Lower leg skin (tissue), 4 donors: ENCODE measurements at regions not wholly inside any gene's neighbourhood (a gene's known extent, or its start where the extent isn't known, plus 50 kb on each side); places are given as distances from the start of the nearest gene placed in this dataset.
"Not testable (repeated sequence)": the region's sequence is repeated elsewhere in the genome, so short reads cannot be mapped to it uniquely, and the experiment has no call there.

Experiments
- DNase-seq, 2 donors: peaks; one replicate each; pipeline ENCODE4 v3.0.0-alpha.2; 2019; ENCODE audit warnings: low spot score in 2 of 2
- H3K4me3 ChIP-seq: fragments of 200-600 bp; sonication (generic); 2 replicates; pipeline ENCODE4 v1.5.1; 2017; ENCODE audit warnings: mild to moderate bottlenecking, low read depth; ENCODE audit not compliant: poor library complexity, severe bottlenecking
- CTCF ChIP-seq, 3 donors: fragments of 450-650 bp; IDR thresholded peaks; one replicate each; pipeline ENCODE4 v1.5.1; 2016; ENCODE audit warnings: antibody characterized with exemption in 3 of 3, mild to moderate bottlenecking in 3 of 3, moderate library complexity in 2 of 3
- POLR2A ChIP-seq, 2 donors: fragments of 450-650 bp; IDR thresholded peaks; one replicate each; pipeline ENCODE4 v1.6.1; 2016 to 2017; ENCODE audit warnings: antibody characterized with exemption in 2 of 2, mild to moderate bottlenecking in 1 of 2, moderate library complexity in 1 of 2
- WGBS, 2 donors: methylation state at CpG; one replicate each; pipeline ENCODE4 v1.1.5; 2018; 5-methylcytosine and 5-hydroxymethylcytosine counted together
- intact Hi-C: fragments of 100-400 bp; cut with DNase I; formaldehyde crosslinking; loops from one replicate; pipeline ENCODE4 v1.15.0; 2023; ENCODE audit warnings: low total_unique reads

GRCh38 chr14:38357557-38357956 is 101.7 kb upstream of the CLEC14A start:
- WGBS, 2 donors, result 27 to 35% methylated on average over 1 of the region's 1 CpG
- no peak for DNase-seq
- H3K4me3 ChIP-seq, result no peak overlapping the region
- intact Hi-C loops, result no loop called here
- no peak for TF ChIP-seq POLR2A (IDR thresholded peaks at IDR 0.05)
- TF ChIP-seq CTCF (IDR thresholded peaks at IDR 0.05), result no peak

GRCh38 chr14:38355473-38355872 is 99.6 kb upstream of the CLEC14A start:
- 90 to 93% methylated on average over 2 of the region's 2 CpGs for WGBS, 2 donors
- intact Hi-C loops, H3K4me3 ChIP-seq, DNase-seq: not testable (repeated sequence)

- no peak for DNase-seq
- H3K4me3 ChIP-seq, result no peak overlapping the region
- TF ChIP-seq CTCF (IDR thresholded peaks at IDR 0.05) (no peak), POLR2A (IDR thresholded peaks at IDR 0.05) (no peak)
- intact Hi-C loops, result no loop called here
- 46 to 57% methylated on average over 1 of the region's 1 CpG for WGBS, 2 donors
These were observed 94.2 kb upstream of the CLEC14A start for GRCh38 chr14:38350102-38350501.

GRCh38 chr14:38342803-38343202 is 86.9 kb upstream of the CLEC14A start:
- TF ChIP-seq CTCF (IDR thresholded peaks at IDR 0.05), result no peak
- no peak for TF ChIP-seq POLR2A (IDR thresholded peaks at IDR 0.05)
- DNase-seq, result no peak
- no peak overlapping the region for H3K4me3 ChIP-seq
- intact Hi-C loops, result no loop called here

- WGBS, 2 donors, result 59 to 67% methylated on average over 1 of the region's 1 CpG
- TF ChIP-seq POLR2A (IDR thresholded peaks at IDR 0.05) (no peak), CTCF (IDR thresholded peaks at IDR 0.05) (no peak)
- no peak overlapping the region for H3K4me3 ChIP-seq
- intact Hi-C loops, result no loop called here
- DNase-seq, result no peak
These were observed 83.8 kb upstream of the CLEC14A start for GRCh38 chr14:38339696-38340095.

GRCh38 chr14:38336298-38336697 is 80.4 kb upstream of the CLEC14A start:
- no peak for DNase-seq
- intact Hi-C loops, result no loop called here
- no peak for TF ChIP-seq CTCF (IDR thresholded peaks at IDR 0.05)
- no peak for TF ChIP-seq POLR2A (IDR thresholded peaks at IDR 0.05)
- H3K4me3 ChIP-seq, result no peak overlapping the region
